Fibroblast of the aortic adventitia (primary cell): ENCODE measurements at regions not wholly inside any gene's neighbourhood (a gene's known extent, or its start where the extent isn't known, plus 50 kb on each side); places are given as distances from the start of the nearest gene placed in this dataset.

ENCODE experiments used
- DNase-seq: peaks from one replicate; pipeline ENCODE4 v3.0.0-alpha.2; 2010; ENCODE audit warnings: low read depth
- H3K4me3 ChIP-seq: 2 replicates; pipeline ENCODE4 v1.5.1; 2011; ENCODE audit warnings: low read depth, mild to moderate bottlenecking, control low read depth, low read length, moderate library complexity
- CTCF ChIP-seq: IDR thresholded peaks from 2 replicates; pipeline ENCODE4 v1.5.1; 2011; ENCODE audit warnings: mild to moderate bottlenecking, low read length, control low read depth, inconsistent platforms; ENCODE audit not compliant: insufficient read depth

GRCh38 chr15:31799319-31799714 lies 231.0 kb upstream of the CHRNA7 start:
- no peak for DNase-seq
- H3K4me3 ChIP-seq: no peak overlapping the region
- no peak for TF ChIP-seq CTCF

GRCh38 chr15:31799715-31800321 lies 230.5 kb upstream of the CHRNA7 start:
- no peak for DNase-seq
- H3K4me3 ChIP-seq: no peak overlapping the region
- no peak for TF ChIP-seq CTCF

GRCh38 chr15:31801152-31801551 lies 229.2 kb upstream of the CHRNA7 start:
- no peak for DNase-seq
- H3K4me3 ChIP-seq: no peak overlapping the region
- TF ChIP-seq CTCF: no peak

GRCh38 chr15:31802761-31803160 lies 227.6 kb upstream of the CHRNA7 start:
- H3K4me3 ChIP-seq: no peak overlapping the region
- TF ChIP-seq CTCF: no peak
- no peak for DNase-seq

GRCh38 chr15:31803388-31803884 lies 226.9 kb upstream of the CHRNA7 start:
- DNase-seq: no peak
- H3K4me3 ChIP-seq: no peak overlapping the region
- no peak for TF ChIP-seq CTCF

- H3K4me3 ChIP-seq: no peak overlapping the region
- TF ChIP-seq CTCF: no peak
- no peak for DNase-seq
Measured at GRCh38 chr15:31805090-31805662, 225.1 kb upstream of the CHRNA7 start.
